ENCODE measurements at regions not wholly inside any gene's neighbourhood (a gene's known extent, or its start where the extent isn't known, plus 50 kb on each side); places are given as distances from the start of the nearest gene placed in this dataset.
A peak's percentile ranks its signal among the peaks of the same experiment; 100 is the strongest.
"Not testable (repeated sequence)": the region's sequence is repeated elsewhere in the genome, so short reads cannot be mapped to it uniquely, and the experiment has no call there.

DNA sequence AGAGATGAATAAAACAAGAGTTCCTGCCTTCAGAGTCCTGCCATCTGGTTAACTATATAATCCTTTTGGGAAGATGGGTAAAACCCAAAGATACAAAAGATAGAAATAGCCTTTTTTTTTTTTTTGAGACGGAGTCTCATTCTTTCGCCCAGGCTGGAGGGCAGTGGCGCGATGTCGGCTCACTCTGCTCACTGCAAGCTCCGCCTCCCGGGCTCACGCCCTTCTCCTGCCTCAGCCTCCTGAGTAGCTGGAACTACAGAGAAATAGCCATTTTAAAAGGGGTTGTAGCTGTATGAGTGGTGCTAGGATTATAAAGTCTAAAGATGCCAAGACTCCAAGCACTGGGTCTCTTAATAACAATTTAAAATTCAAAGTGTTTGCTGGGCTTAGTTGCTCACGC lies 97.2 kb downstream of the KDR start:
- DNase-seq (ENCODE audit: low read depth) = no peak

DNA sequence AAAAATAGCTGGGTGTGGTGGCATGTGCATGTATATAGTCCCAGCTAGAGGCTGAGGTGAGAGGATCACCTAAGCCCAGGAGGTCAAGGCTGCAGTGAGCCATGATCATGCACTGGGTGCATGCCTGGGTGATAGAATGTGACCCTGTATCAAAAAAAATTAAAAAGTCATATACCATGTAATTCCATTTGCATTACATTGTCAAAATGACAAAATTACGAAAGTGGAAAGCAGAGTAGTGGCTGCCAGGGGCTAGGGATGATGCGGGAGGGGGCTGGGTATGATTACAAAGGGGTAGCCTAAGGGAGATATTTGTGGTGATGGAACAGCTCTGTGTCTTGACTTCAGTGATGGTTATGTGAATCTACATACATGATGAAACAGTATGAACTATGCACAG lies 97.8 kb downstream of the KDR start:
- DNase-seq (ENCODE audit: low read depth) = no peak

DNA sequence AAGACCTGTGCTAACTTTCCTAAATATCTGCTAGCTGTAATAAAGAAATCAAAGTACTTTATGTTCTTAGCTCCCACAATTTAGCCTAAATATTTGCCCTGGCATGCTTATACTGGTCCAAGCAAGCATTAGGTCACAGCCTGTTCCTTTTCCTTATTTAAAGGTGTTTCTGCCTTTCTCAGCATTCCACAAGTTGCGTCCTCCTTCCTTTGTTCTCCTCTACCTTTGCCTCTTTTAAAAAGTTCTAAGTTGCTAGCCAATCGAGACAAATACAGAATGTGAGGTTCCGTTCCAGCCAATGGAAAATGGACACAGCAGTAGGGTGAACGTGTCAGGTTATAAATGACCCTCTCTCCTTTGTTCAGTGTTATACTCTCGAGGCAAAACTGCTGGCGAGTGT lies 99.9 kb downstream of the KDR start:
- not testable (repeated sequence) for DNase-seq (ENCODE audit: low read depth)

DNA sequence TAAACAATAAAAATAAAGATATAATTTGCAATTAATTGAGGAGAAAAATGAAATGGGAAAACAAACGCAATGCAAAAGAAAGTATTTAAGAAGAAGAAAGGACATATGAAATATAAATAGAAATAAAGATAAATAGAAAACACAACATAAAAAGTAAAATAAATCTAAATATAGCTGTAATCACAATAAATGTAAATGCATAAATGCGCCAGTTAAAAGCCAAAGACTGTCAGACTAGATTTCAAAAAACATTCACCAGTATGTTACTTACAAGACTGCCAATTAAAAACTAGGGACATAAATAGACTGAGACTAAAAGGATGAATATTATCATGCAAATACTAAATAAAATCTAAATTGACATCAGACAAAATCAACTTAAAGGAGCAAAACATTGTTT lies 102.4 kb downstream of the KDR start:
- no peak for DNase-seq (ENCODE audit: low read depth)

DNA sequence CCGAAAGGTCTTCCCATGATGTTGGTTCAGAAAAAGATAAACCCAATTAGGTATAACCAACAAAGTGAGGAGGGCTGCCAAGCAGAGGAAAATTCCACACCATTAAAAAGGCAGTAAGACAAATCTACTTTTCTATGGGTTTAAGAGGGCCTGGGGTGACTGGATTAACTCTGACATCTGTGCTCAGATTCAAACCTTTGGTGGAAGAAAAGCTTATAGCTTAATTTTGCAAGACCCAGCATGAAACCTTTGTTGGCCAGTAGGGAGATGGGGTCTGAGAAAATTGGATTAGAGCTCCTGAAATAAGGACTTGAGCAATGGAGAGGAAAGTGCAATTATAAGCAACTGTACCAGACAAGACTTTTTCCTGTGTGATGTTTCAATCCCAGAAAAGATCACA lies 104.2 kb downstream of the KDR start:
- DNase-seq (ENCODE audit: low read depth) = no peak

DNA sequence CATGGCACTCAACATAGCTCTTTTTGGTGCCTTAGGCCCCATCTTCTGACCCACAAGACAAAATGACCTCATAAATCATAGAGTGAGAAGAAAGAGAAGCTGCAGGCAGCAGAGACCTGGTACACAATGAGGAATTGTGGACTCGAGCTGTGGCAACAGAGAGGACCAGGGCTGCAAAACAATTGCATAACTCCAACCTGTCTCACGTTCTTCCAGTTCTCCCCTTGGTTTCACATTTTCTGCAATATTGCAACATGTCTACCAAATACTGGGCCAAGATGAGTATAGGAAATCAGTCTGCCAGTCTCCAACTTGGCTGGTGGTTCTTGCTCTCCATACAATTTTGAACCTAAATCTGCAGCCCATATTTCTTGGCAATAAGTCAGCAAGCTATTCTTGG lies 105.3 kb downstream of the KDR start:
- DNase-seq (ENCODE audit: low read depth) = no peak

DNA sequence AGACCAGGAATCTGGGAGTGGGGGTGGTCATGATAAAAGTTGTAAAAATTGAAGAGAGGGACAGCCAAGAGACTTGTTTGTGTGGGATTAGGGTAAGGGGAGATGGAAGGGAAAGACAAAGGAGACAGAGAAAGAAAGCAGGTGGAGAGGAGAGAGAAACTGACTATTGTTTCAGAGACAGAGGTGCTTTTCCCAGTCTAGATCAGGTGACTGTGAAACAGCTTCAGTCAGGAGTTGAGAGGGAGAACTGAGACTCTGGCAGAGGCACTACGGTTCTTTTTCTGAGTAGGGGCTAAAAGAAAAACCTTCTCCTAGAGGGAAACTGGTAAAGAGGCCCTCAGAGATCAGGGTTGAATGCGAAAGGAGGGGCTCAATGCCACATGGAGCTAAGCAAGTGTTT lies 106.4 kb downstream of the KDR start:
- no peak for DNase-seq (ENCODE audit: low read depth)

DNA sequence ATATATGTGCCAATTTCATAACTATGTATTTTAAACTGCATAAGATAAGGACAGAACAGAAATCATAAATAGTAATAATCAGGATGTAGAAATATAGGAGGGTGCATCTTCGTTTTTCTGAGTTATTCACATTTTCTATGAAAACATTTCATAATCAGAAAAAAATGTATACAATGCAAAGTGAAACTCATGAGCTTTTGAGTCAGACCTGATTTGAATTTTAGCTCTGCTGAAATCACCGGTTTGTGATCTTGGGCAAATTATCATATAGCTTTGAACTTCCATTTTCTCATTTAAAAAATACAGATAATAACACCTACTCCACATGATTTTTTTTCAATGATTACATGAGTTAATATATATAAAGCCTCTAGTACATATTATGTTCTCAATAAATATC lies 106.9 kb downstream of the KDR start:
- no peak for DNase-seq (ENCODE audit: low read depth)

DNA sequence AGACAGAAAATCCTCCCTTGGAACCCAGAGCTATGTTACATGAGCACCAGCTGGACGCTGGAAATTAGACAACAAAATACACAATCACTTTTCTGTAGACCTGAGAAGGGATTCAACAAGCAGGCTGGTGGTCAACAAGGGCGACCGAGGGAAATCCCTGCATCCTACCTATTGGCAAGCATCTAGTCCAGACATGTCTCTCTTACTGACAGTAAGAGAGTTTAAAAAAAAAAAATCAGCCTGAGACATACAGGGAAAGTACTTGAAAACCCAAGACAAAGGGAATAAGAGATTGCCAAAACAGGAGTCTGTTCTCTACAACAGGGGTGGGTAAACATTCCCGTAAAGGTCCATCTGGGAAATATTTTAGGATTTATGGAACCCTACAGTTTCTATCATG lies 108.0 kb downstream of the KDR start:
- DNase-seq (ENCODE audit: low read depth) = no peak

DNA sequence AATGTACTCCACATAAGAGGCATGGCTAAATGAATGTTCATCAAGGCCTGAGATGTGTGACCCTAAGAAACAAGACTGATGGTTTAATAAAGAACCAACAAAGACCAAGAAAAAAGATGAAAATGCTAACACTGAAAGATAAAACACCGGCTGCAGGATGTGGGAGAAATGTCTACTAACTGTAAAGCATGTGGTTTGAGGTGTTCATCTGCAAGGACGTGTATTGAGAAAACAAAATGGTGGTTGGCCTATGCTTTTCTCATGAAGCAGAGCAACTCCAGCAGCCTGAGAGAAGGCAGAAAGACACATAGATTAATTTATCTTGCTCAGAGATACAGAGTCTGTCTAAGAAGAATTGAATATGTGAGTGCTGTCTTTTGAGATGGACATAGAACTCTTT lies 109.3 kb downstream of the KDR start:
- no peak for DNase-seq (ENCODE audit: low read depth)

DNA sequence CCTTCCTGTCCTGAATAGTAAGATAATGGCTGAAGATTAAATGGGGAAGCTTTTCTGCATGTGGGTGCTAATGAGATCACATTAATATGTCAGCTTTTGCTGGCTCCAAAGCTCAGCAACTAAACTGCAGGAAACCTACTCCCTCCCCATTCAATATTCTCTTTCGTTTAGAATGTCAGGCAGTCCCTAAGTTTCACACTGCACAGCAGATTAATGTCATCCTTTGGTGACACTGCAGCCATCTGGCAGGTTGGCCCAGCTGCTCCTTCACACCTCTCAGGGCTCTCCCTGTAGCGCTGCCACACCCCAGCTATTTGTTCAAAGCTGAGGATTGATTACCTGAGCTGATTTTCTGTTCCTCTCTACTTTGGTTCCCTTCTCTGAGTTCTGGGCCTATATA lies 110.5 kb downstream of the KDR start:
- no peak for DNase-seq (ENCODE audit: low read depth)

DNA sequence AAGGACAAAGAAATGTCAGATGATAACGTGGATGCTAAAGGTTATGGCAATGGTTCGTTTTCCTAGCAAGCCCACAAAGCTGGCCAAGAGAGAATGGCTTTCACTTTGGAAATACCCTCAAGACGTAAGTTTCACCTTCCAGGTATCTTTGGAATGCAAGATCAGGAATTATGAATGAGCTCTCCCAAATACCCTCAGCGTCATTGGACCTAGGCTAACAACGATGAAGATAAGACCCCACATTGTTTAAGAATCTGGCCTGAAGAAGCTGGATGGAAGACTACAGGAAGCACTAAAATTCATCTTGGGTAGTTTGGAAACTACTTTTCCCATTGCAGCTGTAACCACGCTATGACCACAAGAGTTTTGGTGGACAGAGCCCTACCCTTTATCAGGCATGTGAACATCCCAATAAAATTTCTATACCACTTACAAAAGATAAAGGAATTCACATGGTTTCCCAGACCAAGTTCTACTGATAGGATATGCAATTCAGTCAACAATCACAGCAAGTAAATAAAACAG lies 111.9 kb downstream of the KDR start:
- no peak for DNase-seq (ENCODE audit: low read depth)

DNA sequence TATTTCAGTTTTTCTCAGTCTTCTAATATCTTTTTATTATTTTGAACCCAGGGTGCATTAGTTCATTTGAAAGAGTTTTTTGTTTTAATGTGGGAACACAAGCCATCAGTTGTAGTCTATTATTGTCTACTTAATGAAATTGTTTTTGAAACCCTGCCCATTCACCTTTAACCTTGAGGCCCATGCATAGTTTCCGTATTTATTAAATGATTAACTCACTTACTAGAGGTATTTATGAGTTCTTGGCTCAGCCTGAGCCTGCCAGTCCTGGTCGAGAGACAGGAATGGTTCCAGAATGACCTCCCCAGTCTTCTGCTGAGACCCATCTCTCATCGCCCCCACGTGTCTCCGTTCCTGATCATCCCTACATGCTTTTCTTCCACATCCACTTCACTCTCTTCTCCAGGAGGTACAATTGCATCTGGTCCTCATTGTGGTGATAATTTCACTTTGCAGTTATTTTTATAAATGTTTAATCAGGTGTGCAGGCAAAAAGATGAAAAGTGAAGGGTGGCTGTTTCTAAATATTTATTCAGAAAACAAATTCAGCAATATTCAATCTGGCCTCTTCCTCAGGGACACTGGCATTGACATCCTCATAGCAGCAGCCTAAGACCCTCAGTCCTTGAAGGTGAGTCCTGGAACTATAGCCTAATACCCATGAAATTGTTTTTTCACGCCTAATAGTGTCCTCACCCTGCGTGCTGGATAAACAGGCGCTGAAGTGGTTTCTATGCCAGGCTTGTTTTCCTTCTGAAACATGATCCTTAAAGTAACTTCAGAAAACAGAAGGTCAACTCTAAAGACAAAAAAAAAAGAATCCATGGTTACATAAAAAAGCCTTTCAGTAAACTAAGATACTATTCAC lies 112.8 kb downstream of the KDR start:
- no peak for DNase-seq (ENCODE audit: low read depth)

DNA sequence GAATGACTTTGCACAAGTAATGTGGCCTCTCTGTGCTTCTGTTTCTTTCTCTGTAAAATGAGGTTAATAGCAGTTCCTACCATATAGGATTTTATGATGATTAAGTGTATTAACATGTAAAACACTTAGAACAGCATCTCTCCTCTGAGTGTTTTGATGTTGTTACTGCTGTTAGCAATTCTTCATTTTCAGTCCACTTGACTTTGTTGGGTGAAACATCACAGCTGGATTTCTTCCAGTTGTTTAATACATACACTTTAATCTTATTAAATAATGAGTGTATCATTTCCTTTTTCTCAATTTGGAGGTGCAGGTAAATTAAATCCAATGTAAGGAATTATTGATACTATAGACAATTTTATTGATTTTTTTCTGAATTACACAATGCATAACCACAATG lies 113.6 kb downstream of the KDR start:
- DNase-seq (ENCODE audit: low read depth) = no peak

DNA sequence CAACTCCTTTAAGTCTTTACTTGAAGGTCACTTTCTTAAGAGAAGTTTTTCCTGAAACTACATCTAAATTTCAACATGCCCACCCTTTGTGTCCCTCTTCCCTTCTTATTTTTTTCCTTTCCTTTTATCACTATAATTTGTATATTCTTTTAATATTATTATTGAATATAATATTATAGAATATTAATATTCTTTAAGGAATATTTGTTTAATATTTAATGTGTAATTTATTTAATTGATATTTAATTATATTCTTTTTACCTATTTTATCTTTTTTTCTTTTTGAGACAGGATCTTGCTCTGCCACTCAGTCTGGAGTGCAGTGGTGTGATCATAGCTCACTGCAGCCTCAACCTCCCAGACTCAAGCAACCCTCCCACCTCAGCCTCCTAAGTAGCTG lies 114.8 kb downstream of the KDR start:
- DNase-seq (ENCODE audit: low read depth) = no peak

DNA sequence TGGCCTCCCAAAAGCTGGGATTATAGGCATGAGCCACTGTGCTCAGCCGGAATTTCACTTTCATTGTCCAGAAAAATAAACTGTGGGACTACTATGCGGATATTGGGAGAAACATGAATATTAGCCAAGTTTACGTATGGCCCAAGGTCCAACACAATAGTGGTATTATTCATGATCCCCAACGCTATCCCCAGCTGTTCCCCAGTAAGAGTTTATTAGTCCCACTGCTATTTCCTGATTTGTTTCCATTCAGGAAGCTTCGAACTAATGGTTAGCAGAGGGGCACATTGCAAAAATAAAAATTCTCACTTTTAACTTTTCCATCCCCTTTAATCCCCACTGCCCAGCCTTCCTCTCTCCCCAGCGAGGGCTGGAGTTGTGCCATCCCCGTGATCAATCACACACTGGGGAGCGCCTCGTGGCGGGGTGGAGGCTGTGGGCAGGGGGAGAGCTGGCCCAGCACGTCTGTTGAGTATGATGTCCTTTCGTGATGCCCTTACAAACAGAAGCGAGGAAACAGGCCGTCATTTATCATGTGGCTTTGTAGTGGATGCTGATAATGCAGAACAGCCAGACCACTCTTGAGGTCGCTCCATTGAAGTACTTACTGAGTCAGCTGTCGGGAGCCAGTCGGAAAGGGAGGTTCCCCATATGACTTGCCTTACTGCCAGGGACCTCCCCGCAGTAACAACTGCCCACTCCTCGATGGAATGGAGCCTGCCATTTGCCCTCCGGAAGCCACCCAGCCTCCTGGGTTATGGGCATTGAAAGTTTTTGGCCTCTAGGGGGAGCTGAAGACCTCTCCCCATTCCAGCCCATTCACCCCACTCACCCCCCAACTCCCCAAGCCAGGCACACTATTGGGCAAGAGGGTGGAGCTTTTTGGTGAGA lies 117.0 kb downstream of the KDR start:
- DNase-seq (ENCODE audit: low read depth) = no peak

DNA sequence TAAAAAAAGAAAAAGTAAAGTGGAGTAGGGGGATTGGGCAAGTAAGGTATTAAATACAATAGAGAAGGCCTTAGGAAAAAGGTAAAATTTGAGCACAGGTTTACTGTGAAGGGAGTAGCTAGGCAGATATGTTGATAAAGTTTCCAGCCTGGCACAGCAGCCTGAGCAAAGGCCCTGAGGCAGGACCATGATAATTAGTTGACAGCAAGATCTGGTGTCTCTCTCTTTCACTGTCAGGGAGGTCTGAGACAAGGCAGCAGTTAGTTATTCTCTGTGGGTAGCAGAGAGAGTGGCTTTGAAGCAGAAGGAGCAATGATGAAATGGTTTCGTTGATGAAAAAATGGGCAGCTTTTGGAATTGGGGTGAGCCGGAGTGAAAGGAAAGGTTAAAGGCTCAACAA lies 119.5 kb downstream of the KDR start:
- DNase-seq (ENCODE audit: low read depth) = no peak

DNA sequence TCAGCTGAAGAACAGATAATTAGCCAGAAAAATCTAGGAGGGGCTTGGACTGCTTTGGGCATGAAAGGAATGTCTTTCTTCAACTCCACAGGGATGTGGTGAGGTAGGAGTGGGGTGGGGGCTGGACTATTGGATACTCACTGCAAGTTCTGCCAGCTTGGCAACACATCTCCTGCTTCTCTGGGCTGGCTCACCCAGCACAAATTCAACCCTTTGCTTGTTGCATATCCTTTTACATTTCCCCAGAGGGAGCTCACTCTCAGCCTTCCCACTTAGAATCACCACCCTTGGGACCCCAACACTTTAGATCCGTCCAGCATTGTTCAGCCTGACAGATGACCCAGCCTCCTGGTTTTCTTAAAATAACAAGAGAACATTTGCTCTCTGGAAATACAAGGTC lies 120.6 kb downstream of the KDR start:
- DNase-seq (ENCODE audit: low read depth) = no peak

DNA sequence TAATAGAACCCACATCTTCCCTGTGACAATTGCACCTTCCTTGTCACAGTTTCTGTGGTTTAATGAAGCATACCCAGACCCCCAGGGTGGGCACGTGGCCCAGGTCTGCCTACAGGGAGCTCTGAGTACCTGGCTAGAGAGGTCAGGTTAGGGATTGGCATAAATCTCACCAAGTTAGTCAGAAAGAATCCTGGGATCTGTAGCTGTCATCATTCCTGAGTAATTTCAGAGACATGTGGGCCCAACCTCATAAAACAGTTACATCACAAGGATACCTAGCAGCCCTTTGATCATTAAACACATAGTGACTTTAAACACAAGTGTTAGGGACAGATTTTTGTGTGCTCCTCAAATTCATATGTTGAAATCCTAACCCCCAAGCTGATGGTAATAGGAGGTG lies 123.0 kb downstream of the KDR start:
- no peak for DNase-seq (ENCODE audit: low read depth)

DNA sequence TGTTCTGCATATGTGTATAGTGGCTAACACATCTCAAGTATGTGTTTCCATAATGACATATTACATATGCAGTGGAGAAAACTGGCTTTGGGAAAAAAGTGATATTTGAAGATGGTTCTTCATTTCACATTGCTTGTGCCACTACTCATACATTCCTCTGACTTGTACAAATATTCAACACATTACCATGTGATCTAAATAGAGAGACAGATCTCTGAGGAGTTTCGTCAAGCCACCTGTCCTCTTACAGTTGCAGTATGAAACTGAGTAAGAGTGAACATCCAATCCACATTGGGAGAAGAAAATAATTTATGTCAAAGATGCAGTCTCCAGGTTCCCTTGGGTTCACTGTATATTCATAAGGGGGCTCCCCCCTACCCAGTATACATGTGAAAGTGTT lies 123.9 kb downstream of the KDR start:
- DNase-seq (ENCODE audit: low read depth) = no peak

DNA sequence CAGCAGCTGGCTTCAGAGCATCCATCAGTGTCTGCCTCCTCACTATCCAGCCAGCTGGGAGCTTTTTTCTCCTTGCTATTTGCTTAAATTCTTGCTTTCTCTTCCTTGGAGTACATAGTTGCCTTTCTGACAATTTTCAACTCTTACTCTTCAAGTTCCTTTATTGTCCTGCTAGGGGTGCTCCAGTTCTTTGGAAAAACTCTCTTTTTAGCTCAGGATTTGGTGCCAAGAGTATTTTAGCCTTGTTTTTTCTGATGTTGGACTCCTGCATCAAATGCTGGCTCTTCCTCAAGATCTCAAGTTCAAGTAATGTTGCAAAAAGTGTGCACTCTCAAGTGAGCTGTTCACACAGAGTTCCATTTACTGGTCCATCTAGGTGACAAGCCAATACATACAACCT lies 126.4 kb downstream of the KDR start:
- peak; percentile 24 for DNase-seq (ENCODE audit: low read depth)

DNA sequence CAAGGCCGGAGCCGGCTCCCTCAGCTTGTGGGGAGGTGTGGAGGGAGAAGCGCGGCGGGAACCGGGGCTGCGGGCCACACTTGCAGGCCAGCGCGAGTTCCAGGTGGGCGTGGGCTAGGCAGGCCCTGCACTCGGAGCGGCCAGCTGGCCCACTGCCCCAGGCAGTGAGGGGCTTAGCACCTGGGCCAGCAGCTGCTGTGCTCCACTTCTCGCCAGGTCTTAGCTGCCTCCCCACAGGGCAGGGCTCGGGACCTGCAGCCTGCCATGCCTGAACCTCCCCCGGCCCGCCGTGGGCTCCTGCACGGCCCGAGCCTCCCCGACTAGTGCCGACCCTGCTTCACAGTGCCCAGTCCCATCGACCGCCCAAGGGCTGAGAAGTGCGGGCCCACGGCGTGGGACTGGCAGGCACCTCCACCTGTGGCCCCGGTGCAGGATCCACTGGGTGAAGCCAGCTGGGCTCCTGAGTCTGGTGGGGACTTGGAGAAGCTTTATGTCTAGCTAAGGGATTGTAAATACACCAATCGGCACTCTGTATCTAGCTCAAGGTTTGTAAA lies 131.8 kb downstream of the KDR start:
- DNase-seq (ENCODE audit: low read depth) = not testable (repeated sequence)

DNA sequence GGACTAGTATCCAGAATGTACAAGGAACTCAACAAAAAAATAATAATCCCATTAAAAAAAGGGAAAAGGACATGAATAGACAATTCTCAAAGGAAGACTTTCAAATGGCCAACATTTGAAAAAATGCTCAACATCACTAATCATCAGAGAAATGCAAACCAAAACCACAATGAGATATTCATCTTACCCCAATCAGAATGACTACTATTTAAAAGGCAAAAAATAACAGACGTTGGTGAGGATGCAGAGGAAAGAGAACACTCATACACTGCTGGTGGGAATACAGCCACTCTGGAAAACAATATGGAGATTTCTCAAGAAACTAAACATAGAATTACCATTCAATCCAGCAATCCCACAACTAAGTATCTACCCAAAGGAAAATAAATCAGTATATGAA lies 133.1 kb downstream of the KDR start:
- DNase-seq (ENCODE audit: low read depth) = no peak

Measured in non-pigmented ciliary epithelial cell (primary cell).